ENCODE measurements at regions not wholly inside any gene's neighbourhood (a gene's known extent, or its start where the extent isn't known, plus 50 kb on each side); places are given as distances from the start of the nearest gene placed in this dataset.

DNA sequence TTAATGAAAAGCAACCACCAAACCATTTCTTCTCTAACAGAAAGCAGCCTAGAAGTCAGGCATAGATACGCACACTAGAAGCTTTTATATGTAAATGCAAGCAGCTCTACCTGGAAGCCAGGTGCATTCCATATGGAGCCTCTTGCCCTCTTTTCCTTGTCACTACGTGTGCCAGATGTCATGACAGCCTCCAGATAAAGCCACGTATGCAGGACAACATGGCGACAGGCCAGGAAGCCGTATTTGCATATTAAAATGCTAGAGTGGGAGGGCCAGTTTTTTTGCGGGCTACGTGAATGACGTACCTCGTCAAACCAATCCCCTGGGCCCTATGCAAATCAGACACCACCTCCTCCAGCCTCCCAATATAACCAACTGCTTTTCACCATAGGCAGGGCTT, 308.1 kb upstream of the SPTLC3 start (continued):
- no peak for TF ChIP-seq MECOM (CRISPR knock-in tag; IDR thresholded peaks at IDR 0.05)

DNA sequence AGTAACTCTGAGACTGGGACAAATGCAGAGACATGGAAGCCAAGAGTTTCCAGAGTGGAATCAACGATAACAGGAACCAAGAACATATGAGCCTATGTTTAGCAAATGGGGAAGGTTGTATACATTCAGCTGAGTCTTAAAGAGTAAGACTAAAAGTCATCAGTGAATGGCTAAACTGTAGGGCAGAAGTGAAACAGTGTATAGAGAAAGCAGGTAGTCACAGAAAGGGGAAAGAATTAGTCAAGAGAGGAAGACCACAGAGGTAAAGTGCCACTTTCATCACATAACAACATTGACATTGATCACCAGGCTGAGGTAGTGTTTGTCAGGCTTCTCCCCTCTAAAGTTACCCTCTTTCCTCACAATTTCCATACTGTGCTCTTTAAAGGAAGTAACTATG, 306.5 kb upstream of the SPTLC3 start:
- no peak for FAIRE-seq
- POLR2A ChIA-PET = interaction anchor here (0.6 kb wide), 1 partner anchor 41 kb away, joined by 4 read pairs; no protein-coding TSS in a partner anchor
- no TSS peak for BruUV-seq (replicated peaks)
- no peaks in the 10 kb centered on the region for H4K20me1 ChIP-seq (replicated peaks; ENCODE audit: control insufficient read depth, insufficient read depth, low read length)
- no peak overlapping the region for H2AFZ ChIP-seq (ENCODE audit: low read depth, low read length)
- H3K4me2 ChIP-seq (ENCODE audit: insufficient read depth, low read length) = no peak overlapping the region
- no peaks in the 10 kb centered on the region for H3K4me1 ChIP-seq (replicated peaks in 1 of 2; ENCODE audit: control insufficient read depth in 2 of 2, insufficient read depth in 2 of 2, low read length in 2 of 2)
- no peaks in the 10 kb centered on the region for H3K9me1 ChIP-seq (ENCODE audit: control insufficient read depth, insufficient read depth, low read length)
- H3K9ac ChIP-seq (ENCODE audit: insufficient read depth in 1 of 2, low read depth in 2 of 2, low read length in 2 of 2) = no peak overlapping the region
- no peak overlapping the region for H3K4me3 ChIP-seq
- intact Hi-C loops (cut with micrococcal nuclease) = no loop called here
- no peak for ATAC-seq
- H3K36me3 ChIP-seq (ENCODE audit: control insufficient read depth, insufficient read depth, low read length) = no peaks in the 10 kb centered on the region
- in situ Hi-C loops (cut with MboI) = no loop called here
- WGBS (ENCODE audit: insufficient coverage, low coverage, missing lambda C conversion rate) = 0% methylated on average over 1 of the region's 1 CpG
- no peaks in the 10 kb centered on the region for H3K79me2 ChIP-seq (ENCODE audit: control insufficient read depth, insufficient read depth, low read length)
- H3K27me3 ChIP-seq (ENCODE audit: control insufficient read depth in 2 of 2, insufficient read depth in 2 of 2, low read length in 2 of 2) = no peaks in the 10 kb centered on the region
- no peak for DNase-seq (ENCODE audit: extremely low read depth in 1 of 4, low spot score in 3 of 4)
- H3K27ac ChIP-seq (ENCODE audit: extremely low read depth, low read depth, low read length) = no peak overlapping the region
- TF ChIP-seq, protein P1, sequence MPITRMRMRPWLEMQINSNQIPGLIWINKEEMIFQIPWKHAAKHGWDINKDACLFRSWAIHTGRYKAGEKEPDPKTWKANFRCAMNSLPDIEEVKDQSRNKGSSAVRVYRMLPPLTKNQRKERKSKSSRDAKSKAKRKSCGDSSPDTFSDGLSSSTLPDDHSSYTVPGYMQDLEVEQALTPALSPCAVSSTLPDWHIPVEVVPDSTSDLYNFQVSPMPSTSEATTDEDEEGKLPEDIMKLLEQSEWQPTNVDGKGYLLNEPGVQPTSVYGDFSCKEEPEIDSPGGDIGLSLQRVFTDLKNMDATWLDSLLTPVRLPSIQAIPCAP (CRISPR knock-in tag; IDR thresholded peaks at IDR 0.05; ENCODE audit: borderline replicate concordance) = no peak
- TF ChIP-seq HNRNPL (IDR thresholded peaks at IDR 0.05; ENCODE audit: low read depth, low read length) (no peak), ZNF655 (CRISPR knock-in tag; IDR thresholded peaks at IDR 0.05) (no peak), ZNF740 (CRISPR knock-in tag; IDR thresholded peaks at IDR 0.05) (no peak), ZNF740 (tag; IDR thresholded peaks at IDR 0.05) (no peak), HMGXB4 (CRISPR knock-in tag; IDR thresholded peaks at IDR 0.05) (no peak), ZFX (CRISPR knock-in tag; IDR thresholded peaks at IDR 0.05) (no peak), ZKSCAN3 (CRISPR knock-in tag; IDR thresholded peaks at IDR 0.05) (no peak), ZNF133 (CRISPR knock-in tag; IDR thresholded peaks at IDR 0.05) (no peak), ZNF408 (CRISPR knock-in tag; IDR thresholded peaks at IDR 0.05; ENCODE audit: low read depth) (no peak), SREBF1 (IDR thresholded peaks at IDR 0.05; ENCODE audit: borderline replicate concordance, low read depth, low read length) (no peak), HNRNPH1 (optimal IDR thresholded peaks at IDR 0.05; ENCODE audit: low read depth, low read length) (no peak), RHOXF2B (CRISPR knock-in tag; conservative IDR thresholded peaks at IDR 0.05) (no peak)
- H3K9me3 ChIP-seq (replicated peaks; ENCODE audit: control insufficient read depth, insufficient read depth, low read depth, low read length) = no peaks in the 10 kb centered on the region
- CTCF ChIA-PET (ENCODE audit: low intra/inter-chr PET ratio) = no interaction called here
